ENCODE measurements at regions not wholly inside any gene's neighbourhood (a gene's known extent, or its start where the extent isn't known, plus 50 kb on each side); places are given as distances from the start of the nearest gene placed in this dataset.
"Not testable (repeated sequence)": the region's sequence is repeated elsewhere in the genome, so short reads cannot be mapped to it uniquely, and the experiment has no call there.

DNA sequence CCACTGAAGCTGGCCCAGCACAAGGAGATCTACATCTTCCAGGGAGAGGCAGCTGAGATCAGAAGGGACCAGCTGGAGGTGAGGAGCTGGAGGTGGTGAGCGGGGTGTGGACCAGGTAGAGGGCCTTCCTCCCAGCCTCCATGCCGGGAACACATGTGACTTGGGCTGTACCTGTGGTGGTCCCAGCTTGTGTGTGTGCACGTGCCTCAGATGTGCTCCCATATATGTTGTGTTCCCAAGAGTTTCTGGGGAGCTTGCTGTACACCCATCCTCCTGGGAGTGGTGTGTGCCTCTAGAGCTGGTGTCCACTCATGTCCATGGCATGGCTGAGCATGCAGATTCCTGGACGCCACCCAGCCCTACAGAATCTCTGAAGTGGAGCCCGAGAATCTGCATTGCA lies 183.7 kb upstream of the AKAP13 start:
- H3K4me3 ChIP-seq (ENCODE audit: insufficient read depth, low read depth, low read length, poor library complexity, severe bottlenecking); H3K4me1 ChIP-seq (ENCODE audit: control insufficient read depth, insufficient read depth, low read length, poor library complexity, severe bottlenecking); DNase-seq; H3K27me3 ChIP-seq (replicated peaks; ENCODE audit: control insufficient read depth, insufficient read depth, low read length, poor library complexity, severe bottlenecking); H3K9me3 ChIP-seq (ENCODE audit: control insufficient read depth, low read length); H3K27ac ChIP-seq (ENCODE audit: insufficient read depth, low read length, poor library complexity, severe bottlenecking); H3K36me3 ChIP-seq (ENCODE audit: control insufficient read depth, insufficient read depth, low read length): not testable (repeated sequence)

GRCh38 chr15:85197582-85197981 lies 182.8 kb upstream of the AKAP13 start:
- not testable (repeated sequence) for H3K27me3 ChIP-seq (replicated peaks; ENCODE audit: control insufficient read depth, insufficient read depth, low read length, poor library complexity, severe bottlenecking); H3K4me3 ChIP-seq (ENCODE audit: insufficient read depth, low read depth, low read length, poor library complexity, severe bottlenecking); DNase-seq; H3K27ac ChIP-seq (ENCODE audit: insufficient read depth, low read length, poor library complexity, severe bottlenecking); H3K9me3 ChIP-seq (ENCODE audit: control insufficient read depth, low read length); H3K36me3 ChIP-seq (ENCODE audit: control insufficient read depth, insufficient read depth, low read length); H3K4me1 ChIP-seq (ENCODE audit: control insufficient read depth, insufficient read depth, low read length, poor library complexity, severe bottlenecking)

DNA sequence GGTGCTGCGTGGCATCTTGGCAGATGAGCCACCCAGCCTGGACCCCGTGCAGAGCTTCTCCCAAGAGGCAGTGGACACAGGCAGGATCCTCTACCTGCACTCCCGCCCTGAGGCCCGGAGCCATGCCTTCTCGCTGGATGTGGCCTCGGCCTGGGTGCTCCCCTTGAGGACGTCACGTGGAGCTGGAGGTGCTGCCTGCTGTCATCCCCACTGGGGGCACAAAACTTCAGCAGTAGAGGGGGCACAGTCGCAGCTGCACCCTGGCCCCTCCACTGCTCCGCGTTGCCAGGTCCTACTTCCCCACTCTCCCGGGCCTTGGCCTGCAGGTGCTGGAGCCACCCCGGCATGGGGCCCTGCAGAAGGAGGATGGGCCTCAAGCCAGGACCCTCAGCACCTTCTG lies 182.0 kb upstream of the AKAP13 start:
- H3K27ac ChIP-seq (ENCODE audit: insufficient read depth, low read length, poor library complexity, severe bottlenecking); H3K36me3 ChIP-seq (ENCODE audit: control insufficient read depth, insufficient read depth, low read length); DNase-seq; H3K27me3 ChIP-seq (replicated peaks; ENCODE audit: control insufficient read depth, insufficient read depth, low read length, poor library complexity, severe bottlenecking); H3K9me3 ChIP-seq (ENCODE audit: control insufficient read depth, low read length); H3K4me1 ChIP-seq (ENCODE audit: control insufficient read depth, insufficient read depth, low read length, poor library complexity, severe bottlenecking); H3K4me3 ChIP-seq (ENCODE audit: insufficient read depth, low read depth, low read length, poor library complexity, severe bottlenecking): not testable (repeated sequence)

DNA sequence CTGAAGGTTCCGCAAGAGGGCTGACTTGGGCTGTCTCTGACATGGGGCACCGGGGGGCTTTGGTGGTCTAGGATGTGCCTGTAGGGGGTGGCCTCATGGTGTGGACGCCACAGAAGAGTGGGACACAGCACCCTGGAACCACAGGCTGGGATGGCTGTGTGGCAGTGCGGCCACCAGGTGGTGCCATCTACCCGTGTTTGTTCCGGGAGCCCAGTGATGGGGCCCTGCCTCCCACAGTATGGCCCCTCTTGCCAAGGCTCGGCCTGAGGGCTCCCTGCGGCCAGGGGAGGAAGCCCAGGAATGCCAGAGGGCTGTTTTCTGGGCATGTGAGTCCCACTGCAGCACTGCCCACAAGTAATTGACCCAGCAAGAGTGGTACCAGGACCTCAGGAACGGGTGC lies 180.2 kb upstream of the AKAP13 start:
- not testable (repeated sequence) for H3K36me3 ChIP-seq (ENCODE audit: control insufficient read depth, insufficient read depth, low read length)

GRCh38 chr15:85201118-85201793 lies 179.1 kb upstream of the AKAP13 start:
- not testable (repeated sequence) for H3K4me3 ChIP-seq (ENCODE audit: insufficient read depth, low read depth, low read length, poor library complexity, severe bottlenecking); H3K27ac ChIP-seq (ENCODE audit: insufficient read depth, low read length, poor library complexity, severe bottlenecking); H3K36me3 ChIP-seq (ENCODE audit: control insufficient read depth, insufficient read depth, low read length); H3K9me3 ChIP-seq (ENCODE audit: control insufficient read depth, low read length); DNase-seq; H3K27me3 ChIP-seq (replicated peaks; ENCODE audit: control insufficient read depth, insufficient read depth, low read length, poor library complexity, severe bottlenecking); H3K4me1 ChIP-seq (ENCODE audit: control insufficient read depth, insufficient read depth, low read length, poor library complexity, severe bottlenecking)

More for the DNA sequence above, 180.2 kb upstream of the AKAP13 start:
- DNase-seq; H3K27ac ChIP-seq (ENCODE audit: insufficient read depth, low read length, poor library complexity, severe bottlenecking); H3K9me3 ChIP-seq (ENCODE audit: control insufficient read depth, low read length); H3K27me3 ChIP-seq (replicated peaks; ENCODE audit: control insufficient read depth, insufficient read depth, low read length, poor library complexity, severe bottlenecking); H3K4me1 ChIP-seq (ENCODE audit: control insufficient read depth, insufficient read depth, low read length, poor library complexity, severe bottlenecking); H3K4me3 ChIP-seq (ENCODE audit: insufficient read depth, low read depth, low read length, poor library complexity, severe bottlenecking): not testable (repeated sequence)

DNA sequence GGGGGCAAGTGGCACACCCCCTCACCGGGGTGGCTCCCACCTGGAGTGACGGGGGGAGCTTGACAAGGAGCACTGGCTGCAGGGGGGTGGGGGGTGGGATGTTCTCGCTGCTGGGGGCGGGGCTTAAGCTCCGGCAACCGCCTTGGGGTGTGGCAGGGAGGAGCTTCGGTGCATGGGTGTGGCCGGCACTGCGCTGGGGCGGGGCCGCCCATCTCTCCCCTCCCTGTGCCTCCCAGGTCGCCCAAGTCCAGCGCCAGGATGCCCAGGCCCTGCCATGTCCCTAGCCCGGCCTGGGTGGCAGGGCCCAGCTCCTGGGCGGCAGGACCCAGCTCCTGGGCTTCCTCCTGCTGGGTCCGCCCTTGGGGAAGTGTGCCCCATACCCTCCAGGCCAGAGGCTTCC lies 175.9 kb upstream of the AKAP13 start:
- not testable (repeated sequence) for DNase-seq; H3K36me3 ChIP-seq (ENCODE audit: control insufficient read depth, insufficient read depth, low read length); H3K9me3 ChIP-seq (ENCODE audit: control insufficient read depth, low read length); H3K4me3 ChIP-seq (ENCODE audit: insufficient read depth, low read depth, low read length, poor library complexity, severe bottlenecking); H3K27me3 ChIP-seq (replicated peaks; ENCODE audit: control insufficient read depth, insufficient read depth, low read length, poor library complexity, severe bottlenecking); H3K27ac ChIP-seq (ENCODE audit: insufficient read depth, low read length, poor library complexity, severe bottlenecking); H3K4me1 ChIP-seq (ENCODE audit: control insufficient read depth, insufficient read depth, low read length, poor library complexity, severe bottlenecking)

DNA sequence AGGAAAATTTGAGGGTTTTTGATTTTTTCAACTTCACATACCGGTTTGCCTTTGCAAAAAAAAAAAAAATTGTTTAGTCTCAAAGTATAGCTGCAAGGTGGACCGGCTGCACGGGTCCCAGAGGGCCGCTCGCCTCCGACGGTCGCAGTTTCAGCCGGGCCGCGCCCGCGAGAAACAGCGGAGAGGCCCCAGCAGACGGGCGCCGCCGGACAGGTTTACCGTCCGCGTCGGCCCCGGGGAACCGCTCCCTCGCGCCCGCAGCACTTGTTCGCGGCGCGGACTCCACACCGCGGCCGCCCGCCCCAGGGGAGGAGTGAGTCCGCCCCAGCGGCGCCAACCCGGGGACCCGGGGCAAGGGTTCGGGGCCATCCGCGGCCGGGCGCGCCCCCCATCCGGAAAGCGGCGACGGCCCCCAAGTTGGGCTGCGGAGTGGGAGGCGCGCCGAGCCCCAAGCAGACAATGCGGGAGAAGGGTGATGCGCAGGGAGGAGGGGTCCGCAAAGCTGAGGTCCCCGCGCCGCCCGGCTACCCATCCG lies 146.5 kb upstream of the AKAP13 start:
- not testable (repeated sequence) for H3K9me3 ChIP-seq (ENCODE audit: control insufficient read depth, low read length); H3K36me3 ChIP-seq (ENCODE audit: control insufficient read depth, insufficient read depth, low read length); DNase-seq; H3K4me1 ChIP-seq (ENCODE audit: control insufficient read depth, insufficient read depth, low read length, poor library complexity, severe bottlenecking); H3K27me3 ChIP-seq (replicated peaks; ENCODE audit: control insufficient read depth, insufficient read depth, low read length, poor library complexity, severe bottlenecking); H3K27ac ChIP-seq (ENCODE audit: insufficient read depth, low read length, poor library complexity, severe bottlenecking)
- peak overlapping the region; percentile 29 for H3K4me3 ChIP-seq (ENCODE audit: insufficient read depth, low read depth, low read length, poor library complexity, severe bottlenecking)

GRCh38 chr15:85234450-85235196 lies 145.8 kb upstream of the AKAP13 start:
- not testable (repeated sequence) for H3K27ac ChIP-seq (ENCODE audit: insufficient read depth, low read length, poor library complexity, severe bottlenecking); H3K36me3 ChIP-seq (ENCODE audit: control insufficient read depth, insufficient read depth, low read length); H3K27me3 ChIP-seq (replicated peaks; ENCODE audit: control insufficient read depth, insufficient read depth, low read length, poor library complexity, severe bottlenecking); H3K9me3 ChIP-seq (ENCODE audit: control insufficient read depth, low read length); H3K4me1 ChIP-seq (ENCODE audit: control insufficient read depth, insufficient read depth, low read length, poor library complexity, severe bottlenecking); H3K4me3 ChIP-seq (ENCODE audit: insufficient read depth, low read depth, low read length, poor library complexity, severe bottlenecking)
- peak in 2 of 3 donors; percentile 9 to 26 for DNase-seq

- H3K36me3 ChIP-seq (ENCODE audit: control insufficient read depth, insufficient read depth, low read length); H3K27ac ChIP-seq (ENCODE audit: insufficient read depth, low read length, poor library complexity, severe bottlenecking); H3K27me3 ChIP-seq (replicated peaks; ENCODE audit: control insufficient read depth, insufficient read depth, low read length, poor library complexity, severe bottlenecking); H3K4me3 ChIP-seq (ENCODE audit: insufficient read depth, low read depth, low read length, poor library complexity, severe bottlenecking); DNase-seq; H3K9me3 ChIP-seq (ENCODE audit: control insufficient read depth, low read length); H3K4me1 ChIP-seq (ENCODE audit: control insufficient read depth, insufficient read depth, low read length, poor library complexity, severe bottlenecking): not testable (repeated sequence)
Measured at GRCh38 chr15:85244056-85244455, 136.3 kb upstream of the AKAP13 start.

DNA sequence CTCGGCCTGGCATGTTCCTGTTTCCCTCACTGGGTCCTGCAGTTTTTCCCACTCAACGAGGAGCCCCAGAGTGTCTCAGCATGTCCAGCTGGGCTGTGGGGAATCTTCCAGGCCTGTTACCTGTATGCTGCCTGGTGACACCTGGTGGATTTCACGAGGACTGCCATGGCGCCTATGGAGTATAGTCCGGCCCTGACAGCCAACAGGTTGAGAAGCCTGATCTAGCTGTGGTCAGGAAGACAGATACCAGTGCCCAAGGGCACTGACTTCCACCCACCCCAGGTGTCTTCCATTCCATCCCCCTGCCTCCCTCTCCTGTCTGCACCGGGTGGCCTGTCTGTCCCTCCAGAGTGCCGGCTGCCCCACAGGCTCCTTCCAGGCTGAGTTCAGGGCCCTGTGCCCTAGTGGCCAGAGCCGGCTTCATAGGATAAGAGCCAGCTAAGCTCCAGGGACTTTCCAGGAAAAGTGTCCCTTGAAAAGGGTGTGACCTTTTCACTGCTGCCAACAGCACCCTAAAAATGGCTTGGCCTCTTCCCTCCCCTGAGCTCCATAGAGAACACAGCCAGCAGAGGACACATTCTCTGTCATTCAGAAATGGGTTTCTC lies 129.4 kb upstream of the AKAP13 start:
- not testable (repeated sequence) for H3K4me1 ChIP-seq (ENCODE audit: control insufficient read depth, insufficient read depth, low read length, poor library complexity, severe bottlenecking); H3K9me3 ChIP-seq (ENCODE audit: control insufficient read depth, low read length); H3K27ac ChIP-seq (ENCODE audit: insufficient read depth, low read length, poor library complexity, severe bottlenecking); H3K36me3 ChIP-seq (ENCODE audit: control insufficient read depth, insufficient read depth, low read length); DNase-seq; H3K27me3 ChIP-seq (replicated peaks; ENCODE audit: control insufficient read depth, insufficient read depth, low read length, poor library complexity, severe bottlenecking); H3K4me3 ChIP-seq (ENCODE audit: insufficient read depth, low read depth, low read length, poor library complexity, severe bottlenecking)

Measured in effector memory CD4-positive, alpha-beta T cell (primary cell).